ENCODE measurements at regions not wholly inside any gene's neighbourhood (a gene's known extent, or its start where the extent isn't known, plus 50 kb on each side); places are given as distances from the start of the nearest gene placed in this dataset.
A peak's percentile ranks its signal among the peaks of the same experiment; 100 is the strongest.

- no peak for DNase-seq (ENCODE audit: low read depth)
- TF ChIP-seq CTCF (IDR thresholded peaks at IDR 0.05; ENCODE audit: insufficient read depth, low read length), result no peak
- no peak overlapping the region for H3K4me3 ChIP-seq (ENCODE audit: low read depth, low read length)
These were observed 57.5 kb upstream of the DYNLT3 start for GRCh38 chrX:37904833-37905232.

- peak; percentile 21 for TF ChIP-seq CTCF (IDR thresholded peaks at IDR 0.05; ENCODE audit: insufficient read depth, low read length)
- peak; percentile 6 for DNase-seq (ENCODE audit: low read depth)
These were observed 58.2 kb upstream of the DYNLT3 start for GRCh38 chrX:37905436-37906147.

GRCh38 chrX:37906357-37906756 lies 59.0 kb upstream of the DYNLT3 start:
- H3K4me3 ChIP-seq (ENCODE audit: low read depth, low read length), result peak overlapping the region; percentile 52
- no peak for DNase-seq (ENCODE audit: low read depth)
- no peak for TF ChIP-seq CTCF (IDR thresholded peaks at IDR 0.05; ENCODE audit: insufficient read depth, low read length)

More at GRCh38 chrX:37905436-37906147, 58.2 kb upstream of the DYNLT3 start:
- peak overlapping the region; percentile 52 for H3K4me3 ChIP-seq (ENCODE audit: low read depth, low read length)

- no peak for TF ChIP-seq CTCF (IDR thresholded peaks at IDR 0.05; ENCODE audit: insufficient read depth, low read length)
- no peak overlapping the region for H3K4me3 ChIP-seq (ENCODE audit: low read depth, low read length)
- DNase-seq (ENCODE audit: low read depth), result no peak
These were observed 62.8 kb upstream of the DYNLT3 start for GRCh38 chrX:37910186-37910585.

GRCh38 chrX:37912304-37912703 lies 64.9 kb upstream of the DYNLT3 start:
- peak; percentile 46 for DNase-seq (ENCODE audit: low read depth)
- TF ChIP-seq CTCF (IDR thresholded peaks at IDR 0.05; ENCODE audit: insufficient read depth, low read length), result no peak
- H3K4me3 ChIP-seq (ENCODE audit: low read depth, low read length), result no peak overlapping the region

- DNase-seq (ENCODE audit: low read depth), result no peak
- TF ChIP-seq CTCF (IDR thresholded peaks at IDR 0.05; ENCODE audit: insufficient read depth, low read length), result no peak
- no peak overlapping the region for H3K4me3 ChIP-seq (ENCODE audit: low read depth, low read length)
These were observed 65.4 kb upstream of the DYNLT3 start for GRCh38 chrX:37912777-37913176.

GRCh38 chrX:37918168-37918567 lies 70.8 kb upstream of the DYNLT3 start:
- no peak overlapping the region for H3K4me3 ChIP-seq (ENCODE audit: low read depth, low read length)
- TF ChIP-seq CTCF (IDR thresholded peaks at IDR 0.05; ENCODE audit: insufficient read depth, low read length), result no peak
- no peak for DNase-seq (ENCODE audit: low read depth)
